ENCODE measurements at regions not wholly inside any gene's neighbourhood (a gene's known extent, or its start where the extent isn't known, plus 50 kb on each side); places are given as distances from the start of the nearest gene placed in this dataset.

- TF ChIP-seq POLR2A (IDR thresholded peaks at IDR 0.05; ENCODE audit: borderline replicate concordance, extremely low read depth, insufficient read depth, insufficient read length): no peak
- TF ChIP-seq EZH2 (IDR thresholded peaks at IDR 0.05): no peak
- no peak for TF ChIP-seq CTCF (IDR thresholded peaks at IDR 0.05 in 2 of 3, conservative IDR thresholded peaks at IDR 0.05 in 1 of 3; ENCODE audit: borderline replicate concordance in 1 of 3, insufficient read depth in 1 of 3, low read depth in 2 of 3, low read length in 2 of 3)
- no peak for TF ChIP-seq YY1 (IDR thresholded peaks at IDR 0.05; ENCODE audit: extremely low read depth, insufficient replicate concordance, low read depth, low read length)
- no peak for TF ChIP-seq ZFX (IDR thresholded peaks at IDR 0.05)
- TF ChIP-seq POLR2AphosphoS5 (IDR thresholded peaks at IDR 0.05; ENCODE audit: low read depth, low read length): no peak
- TF ChIP-seq CBX3 (IDR thresholded peaks at IDR 0.05; ENCODE audit: low read depth): no peak
- no peak for TF ChIP-seq SRF (IDR thresholded peaks at IDR 0.05; ENCODE audit: low read depth)
- TF ChIP-seq SP1 (IDR thresholded peaks at IDR 0.05; ENCODE audit: low read depth): no peak
- no peak for TF ChIP-seq REST (IDR thresholded peaks at IDR 0.05; ENCODE audit: low read depth)
- no peak for TF ChIP-seq ZNF274 (IDR thresholded peaks at IDR 0.05; ENCODE audit: low read depth, low read length)
- no peak for TF ChIP-seq ZBTB33 (IDR thresholded peaks at IDR 0.05; ENCODE audit: extremely low read depth, insufficient replicate concordance, low read length)
- TF ChIP-seq TCF7L2 (IDR thresholded peaks at IDR 0.05; ENCODE audit: borderline replicate concordance, extremely low read depth, insufficient read depth, insufficient read length): no peak
Measured at GRCh38 chr2:38430597-38431207, 53.6 kb upstream of the ATL2 start.
